Thoracic aorta (tissue), 2 donors: ENCODE measurements at regions not wholly inside any gene's neighbourhood (a gene's known extent, or its start where the extent isn't known, plus 50 kb on each side); places are given as distances from the start of the nearest gene placed in this dataset.

Experiments used
- ATAC-seq: fragments of 150-250 bp; one replicate; pipeline ENCODE4 v1.8.0; 2017; ENCODE audit warnings: low read depth; ENCODE audit not compliant: insufficient number of reproducible peaks, low FRiP score
- DNase-seq: peaks from one replicate; pipeline ENCODE4 v3.0.0-alpha.2; 2020; ENCODE audit warnings: low spot score
- H3K27ac ChIP-seq, 2 donors: fragments of 200-600 bp; sonication (generic); 1 replicate in 1 of 2; 2 replicates in 1 of 2; pipeline ENCODE4 v1.5.1; 2016; ENCODE audit warnings: mild to moderate bottlenecking in 2 of 2, moderate library complexity in 2 of 2
- H3K27me3 ChIP-seq: fragments of 200-600 bp; sonication (generic); replicated peaks from 2 replicates; pipeline ENCODE4 v1.6.0; 2016; ENCODE audit warnings: mild to moderate bottlenecking; ENCODE audit not compliant: insufficient read depth
- H3K36me3 ChIP-seq: fragments of 200-600 bp; sonication (generic); one replicate; pipeline ENCODE4 v1.5.1; 2016
- H3K4me1 ChIP-seq, 2 donors: fragments of 200-600 bp; sonication (generic); 1 replicate in 1 of 2; 2 replicates in 1 of 2; pipeline versions ENCODE4 v1.5.1 to v1.6.0; 2016; ENCODE audit warnings: low read depth in 2 of 2, mild to moderate bottlenecking in 1 of 2; ENCODE audit not compliant: control insufficient read depth in 1 of 2
- H3K4me3 ChIP-seq: fragments of 200-600 bp; sonication (generic); 2 replicates; pipeline ENCODE4 v1.5.1; 2016; ENCODE audit warnings: mild to moderate bottlenecking
- H3K9me3 ChIP-seq: fragments of 200-600 bp; sonication (generic); 2 replicates; pipeline ENCODE4 v1.5.1; 2016
- TF ChIP-seq, protein P1 (sequence below): fragments of 200-600 bp; sonication (generic); IDR thresholded peaks from one replicate; pipeline ENCODE4 v1.5.1; 2019; ENCODE audit warnings: antibody characterized with exemption

- no peak overlapping the region for H3K4me3 ChIP-seq
- H3K4me1 ChIP-seq = no peaks in the 10 kb centered on the region
- no peaks in the 10 kb centered on the region for H3K9me3 ChIP-seq
- H3K36me3 ChIP-seq = no peaks in the 10 kb centered on the region
- DNase-seq (no peak), ATAC-seq (no peak)
- no peaks in the 10 kb centered on the region for H3K27me3 ChIP-seq
- TF ChIP-seq, protein P1, sequence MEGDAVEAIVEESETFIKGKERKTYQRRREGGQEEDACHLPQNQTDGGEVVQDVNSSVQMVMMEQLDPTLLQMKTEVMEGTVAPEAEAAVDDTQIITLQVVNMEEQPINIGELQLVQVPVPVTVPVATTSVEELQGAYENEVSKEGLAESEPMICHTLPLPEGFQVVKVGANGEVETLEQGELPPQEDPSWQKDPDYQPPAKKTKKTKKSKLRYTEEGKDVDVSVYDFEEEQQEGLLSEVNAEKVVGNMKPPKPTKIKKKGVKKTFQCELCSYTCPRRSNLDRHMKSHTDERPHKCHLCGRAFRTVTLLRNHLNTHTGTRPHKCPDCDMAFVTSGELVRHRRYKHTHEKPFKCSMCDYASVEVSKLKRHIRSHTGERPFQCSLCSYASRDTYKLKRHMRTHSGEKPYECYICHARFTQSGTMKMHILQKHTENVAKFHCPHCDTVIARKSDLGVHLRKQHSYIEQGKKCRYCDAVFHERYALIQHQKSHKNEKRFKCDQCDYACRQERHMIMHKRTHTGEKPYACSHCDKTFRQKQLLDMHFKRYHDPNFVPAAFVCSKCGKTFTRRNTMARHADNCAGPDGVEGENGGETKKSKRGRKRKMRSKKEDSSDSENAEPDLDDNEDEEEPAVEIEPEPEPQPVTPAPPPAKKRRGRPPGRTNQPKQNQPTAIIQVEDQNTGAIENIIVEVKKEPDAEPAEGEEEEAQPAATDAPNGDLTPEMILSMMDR = no peak
- no peak overlapping the region for H3K27ac ChIP-seq
Measured at GRCh38 chr5:6274846-6275543, 103.4 kb downstream of the MED10 start.

- H3K4me1 ChIP-seq = no peaks in the 10 kb centered on the region
- TF ChIP-seq, protein P1 = no peak
- DNase-seq (no peak), ATAC-seq (no peak)
- H3K9me3 ChIP-seq = no peaks in the 10 kb centered on the region
- H3K27ac ChIP-seq = no peak overlapping the region
- no peak overlapping the region for H3K4me3 ChIP-seq
- H3K36me3 ChIP-seq = no peaks in the 10 kb centered on the region
- H3K27me3 ChIP-seq = no peaks in the 10 kb centered on the region
Measured at GRCh38 chr5:6273749-6274148, 104.6 kb downstream of the MED10 start.

GRCh38 chr5:6273090-6273735 lies 105.1 kb downstream of the MED10 start:
- Histone ChIP-seq H3K4me3 (no peak overlapping the region), H3K27ac (no peak overlapping the region), H3K9me3 (no peaks in the 10 kb centered on the region), H3K36me3 (no peaks in the 10 kb centered on the region), H3K4me1 (no peaks in the 10 kb centered on the region), H3K27me3 (no peaks in the 10 kb centered on the region)
- TF ChIP-seq, protein P1 = no peak
- ATAC-seq (no peak), DNase-seq (no peak)

GRCh38 chr5:6269925-6270324 lies 108.4 kb downstream of the MED10 start:
- no peak overlapping the region for H3K4me3 ChIP-seq
- no peak for ATAC-seq
- H3K9me3 ChIP-seq = no peaks in the 10 kb centered on the region
- H3K27me3 ChIP-seq = no peaks in the 10 kb centered on the region
- DNase-seq = no peak
- no peaks in the 10 kb centered on the region for H3K4me1 ChIP-seq
- no peaks in the 10 kb centered on the region for H3K36me3 ChIP-seq
- TF ChIP-seq, protein P1 = no peak
- H3K27ac ChIP-seq = no peak overlapping the region

- H3K9me3 ChIP-seq = no peaks in the 10 kb centered on the region
- H3K27ac ChIP-seq = no peak overlapping the region
- DNase-seq (no peak), ATAC-seq (no peak)
- no peaks in the 10 kb centered on the region for H3K27me3 ChIP-seq
- peaks cover 0 to 3% of the 10 kb centered on the region in 2 donors for H3K4me1 ChIP-seq
- H3K36me3 ChIP-seq = no peaks in the 10 kb centered on the region
- H3K4me3 ChIP-seq = no peak overlapping the region
- TF ChIP-seq, protein P1 = no peak
Measured at GRCh38 chr5:6266671-6267197, 111.6 kb downstream of the MED10 start.
